Neural progenitor cell (in vitro differentiated cells): ENCODE measurements at regions not wholly inside any gene's neighbourhood (a gene's known extent, or its start where the extent isn't known, plus 50 kb on each side); places are given as distances from the start of the nearest gene placed in this dataset.

Experiments
- EZH2 ChIP-seq: fragments of 200-600 bp; sonication (generic); IDR thresholded peaks from 2 replicates; pipeline ENCODE4 v1.6.1; 2017; ENCODE audit warnings: antibody characterized with exemption, mild to moderate bottlenecking, moderate library complexity
- EZH2phosphoT487 ChIP-seq: fragments of 200-600 bp; sonication (generic); IDR thresholded peaks from 2 replicates; pipeline ENCODE4 v1.6.1; 2017; ENCODE audit warnings: antibody characterized with exemption
- TF ChIP-seq, protein P1 (sequence below): fragments of 200-600 bp; sonication (generic); IDR thresholded peaks from 2 replicates; pipeline ENCODE4 v1.5.1; 2017; ENCODE audit warnings: antibody characterized with exemption, mild to moderate bottlenecking

DNA sequence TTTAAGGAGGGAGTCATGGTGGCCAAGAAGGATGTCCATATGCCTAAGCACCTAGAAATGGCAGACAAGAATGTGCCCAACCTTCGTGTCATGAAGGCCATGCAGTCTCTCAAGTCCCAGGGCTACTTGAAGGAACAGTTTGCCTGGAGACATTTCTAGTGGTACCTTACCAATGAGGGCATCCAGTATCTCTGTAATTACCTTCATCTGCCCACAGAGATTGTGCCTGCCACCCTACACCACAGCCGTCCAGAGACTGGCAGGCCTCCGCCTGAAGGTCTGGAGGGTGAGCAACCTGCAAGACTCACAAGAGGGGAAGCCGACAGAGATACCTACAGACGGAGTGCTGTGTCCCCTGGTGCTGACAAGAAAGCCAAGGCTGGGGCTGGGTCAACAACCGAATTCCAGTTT, 115.0 kb downstream of the HFE start:
- TF ChIP-seq, protein P1, sequence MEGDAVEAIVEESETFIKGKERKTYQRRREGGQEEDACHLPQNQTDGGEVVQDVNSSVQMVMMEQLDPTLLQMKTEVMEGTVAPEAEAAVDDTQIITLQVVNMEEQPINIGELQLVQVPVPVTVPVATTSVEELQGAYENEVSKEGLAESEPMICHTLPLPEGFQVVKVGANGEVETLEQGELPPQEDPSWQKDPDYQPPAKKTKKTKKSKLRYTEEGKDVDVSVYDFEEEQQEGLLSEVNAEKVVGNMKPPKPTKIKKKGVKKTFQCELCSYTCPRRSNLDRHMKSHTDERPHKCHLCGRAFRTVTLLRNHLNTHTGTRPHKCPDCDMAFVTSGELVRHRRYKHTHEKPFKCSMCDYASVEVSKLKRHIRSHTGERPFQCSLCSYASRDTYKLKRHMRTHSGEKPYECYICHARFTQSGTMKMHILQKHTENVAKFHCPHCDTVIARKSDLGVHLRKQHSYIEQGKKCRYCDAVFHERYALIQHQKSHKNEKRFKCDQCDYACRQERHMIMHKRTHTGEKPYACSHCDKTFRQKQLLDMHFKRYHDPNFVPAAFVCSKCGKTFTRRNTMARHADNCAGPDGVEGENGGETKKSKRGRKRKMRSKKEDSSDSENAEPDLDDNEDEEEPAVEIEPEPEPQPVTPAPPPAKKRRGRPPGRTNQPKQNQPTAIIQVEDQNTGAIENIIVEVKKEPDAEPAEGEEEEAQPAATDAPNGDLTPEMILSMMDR = no peak
- TF ChIP-seq EZH2phosphoT487 (no peak), EZH2 (no peak)
